Neural cell (in vitro differentiated cells): ENCODE measurements at regions not wholly inside any gene's neighbourhood (a gene's known extent, or its start where the extent isn't known, plus 50 kb on each side); places are given as distances from the start of the nearest gene placed in this dataset.

Experiments
- H2AFZ ChIP-seq: fragments of 200-600, 300-800 bp; sonication (generic), shearing (Covaris generic); 2 replicates; pipeline ENCODE4 v1.6.0; 2014; ENCODE audit warnings: low read depth, mild to moderate bottlenecking, antibody characterized with exemption, low read length, moderate library complexity
- H3F3A ChIP-seq: fragments of 200-600 bp; shearing (Covaris generic); 2 replicates; pipeline ENCODE4 v1.6.1; 2016; ENCODE audit warnings: mild to moderate bottlenecking, moderate library complexity, mixed read lengths, antibody characterized with exemption, low read length; ENCODE audit not compliant: insufficient read depth, poor library complexity, severe bottlenecking
- H3K27ac ChIP-seq: fragments of 200-600, 300-800 bp; sonication (generic), shearing (Covaris generic); 2 replicates; pipeline ENCODE4 v1.5.1; 2014; ENCODE audit warnings: mild to moderate bottlenecking, low read length, moderate library complexity
- H3K27me3 ChIP-seq: fragments of 300-800, 200-600 bp; sonication (generic), shearing (Covaris generic); 2 replicates; pipeline ENCODE4 v1.6.0; 2014; ENCODE audit warnings: mild to moderate bottlenecking, low read depth, low read length, moderate library complexity; ENCODE audit not compliant: insufficient read depth
- H3K36me3 ChIP-seq: fragments of 300-800, 200-600 bp; sonication (generic), shearing (Covaris generic); 2 replicates; pipeline ENCODE4 v1.5.1; 2014; ENCODE audit warnings: mild to moderate bottlenecking, antibody characterized with exemption, low read length, moderate library complexity; ENCODE audit not compliant: insufficient read depth
- H3K4me2 ChIP-seq: fragments of 300-800, 200-600 bp; sonication (generic), shearing (Covaris generic); 2 replicates; pipeline ENCODE4 v1.6.0; 2014; ENCODE audit warnings: mild to moderate bottlenecking, low read length
- H3K4me3 ChIP-seq: fragments of 300-800, 200-600 bp; sonication (generic), shearing (Covaris generic); 2 replicates; pipeline ENCODE4 v1.5.1; 2014; ENCODE audit warnings: mild to moderate bottlenecking, low read length, moderate library complexity
- H3K79me2 ChIP-seq: fragments of 200-600 bp; shearing (Covaris generic); replicated peaks from 2 replicates; pipeline ENCODE4 v1.6.0; 2014; ENCODE audit warnings: mild to moderate bottlenecking, low read length, moderate library complexity; ENCODE audit not compliant: insufficient read depth
- H3K9ac ChIP-seq: fragments of 300-800, 200-600 bp; sonication (generic), shearing (Covaris generic); 2 replicates; pipeline ENCODE4 v1.6.1; 2016; ENCODE audit warnings: mild to moderate bottlenecking, low read length, mixed read lengths
- H3K9me2 ChIP-seq: fragments of 200-600 bp; shearing (Covaris generic); 2 replicates; pipeline ENCODE4 v1.6.1; 2016; ENCODE audit warnings: mild to moderate bottlenecking, low read length, mixed read lengths; ENCODE audit not compliant: insufficient read depth
- H3K9me3 ChIP-seq: fragments of 200-600, 300-800 bp; sonication (generic), shearing (Covaris generic); 2 replicates; pipeline ENCODE4 v1.6.1; 2016; ENCODE audit warnings: mild to moderate bottlenecking, mixed run types, low read length, moderate library complexity, mixed read lengths
- H4K20me1 ChIP-seq: fragments of 200-600 bp; shearing (Covaris generic); 2 replicates; pipeline ENCODE4 v1.6.1; 2016; ENCODE audit warnings: mild to moderate bottlenecking, mixed run types; ENCODE audit not compliant: insufficient read depth
- CTCF ChIP-seq: fragments of 450-650 bp; IDR thresholded peaks from 2 replicates; pipeline ENCODE4 v1.5.1; 2014; ENCODE audit warnings: antibody characterized with exemption, mild to moderate bottlenecking, moderate library complexity; ENCODE audit not compliant: poor library complexity, severe bottlenecking
- EP300 ChIP-seq: fragments of 450-650 bp; conservative IDR thresholded peaks from 2 replicates; pipeline ENCODE4 v1.6.1; 2014; ENCODE audit warnings: antibody characterized with exemption, mild to moderate bottlenecking, moderate library complexity; ENCODE audit not compliant: poor library complexity, severe bottlenecking
- EZH2 ChIP-seq: fragments of 200-600, 300-800 bp; shearing (Covaris generic), sonication (generic); IDR thresholded peaks from 2 replicates; pipeline ENCODE4 v1.6.1; 2014; ENCODE audit warnings: antibody characterized with exemption, low read length, borderline replicate concordance, mild to moderate bottlenecking; ENCODE audit not compliant: insufficient read depth, poor library complexity, severe bottlenecking
- MXI1 ChIP-seq: fragments of 450-650 bp; conservative IDR thresholded peaks from 2 replicates; pipeline ENCODE4 v1.6.1; 2014; ENCODE audit warnings: antibody characterized with exemption, mild to moderate bottlenecking; ENCODE audit not compliant: poor library complexity, severe bottlenecking
- POLR2AphosphoS5 ChIP-seq: IDR thresholded peaks from 2 replicates; pipeline ENCODE4 v1.6.1; 2012
- RAD21 ChIP-seq: fragments of 450-650 bp; conservative IDR thresholded peaks from 2 replicates; pipeline ENCODE4 v1.6.1; 2014; ENCODE audit warnings: antibody characterized with exemption, mild to moderate bottlenecking, moderate library complexity
- REST ChIP-seq: IDR thresholded peaks from 2 replicates; pipeline ENCODE4 v1.6.1; 2012; ENCODE audit warnings: borderline replicate concordance
- SMC3 ChIP-seq: fragments of 450-650 bp; conservative IDR thresholded peaks from 2 replicates; pipeline ENCODE4 v1.6.1; 2014; ENCODE audit warnings: antibody characterized with exemption, mild to moderate bottlenecking, moderate library complexity; ENCODE audit not compliant: poor library complexity
- TAF1 ChIP-seq: IDR thresholded peaks from 2 replicates; pipeline ENCODE4 v1.6.1; 2012; ENCODE audit warnings: low read depth

- no peak overlapping the region for H3K27ac ChIP-seq
- no peak overlapping the region for H2AFZ ChIP-seq
- H3K27me3 ChIP-seq = no peaks in the 10 kb centered on the region
- H3K36me3 ChIP-seq = no peaks in the 10 kb centered on the region
- no peaks in the 10 kb centered on the region for H4K20me1 ChIP-seq
- no peak overlapping the region for H3K9ac ChIP-seq
- H3K4me3 ChIP-seq = no peak overlapping the region
- no peaks in the 10 kb centered on the region for H3K79me2 ChIP-seq
- H3K9me3 ChIP-seq = no peaks in the 10 kb centered on the region
- H3K9me2 ChIP-seq = no peaks in the 10 kb centered on the region
- no peak overlapping the region for H3K4me2 ChIP-seq
- TF ChIP-seq EZH2 (no peak), TAF1 (no peak), RAD21 (no peak), EP300 (no peak), POLR2AphosphoS5 (no peak), REST (no peak), MXI1 (no peak), SMC3 (no peak), CTCF (no peak)
- H3F3A ChIP-seq = no peaks in the 10 kb centered on the region
These were observed 73.2 kb upstream of the MDM1 start for GRCh38 chr12:68405343-68405781.

GRCh38 chr12:68406134-68406576 is 74.0 kb upstream of the MDM1 start:
- Histone ChIP-seq H3K27me3 (no peaks in the 10 kb centered on the region), H4K20me1 (no peaks in the 10 kb centered on the region), H3K79me2 (no peaks in the 10 kb centered on the region), H3K9ac (no peak overlapping the region), H3F3A (no peaks in the 10 kb centered on the region), H2AFZ (no peak overlapping the region), H3K4me3 (no peak overlapping the region), H3K9me3 (no peaks in the 10 kb centered on the region), H3K4me2 (no peak overlapping the region), H3K9me2 (no peaks in the 10 kb centered on the region), H3K36me3 (no peaks in the 10 kb centered on the region), H3K27ac (no peak overlapping the region)
- TF ChIP-seq REST (no peak), MXI1 (no peak), CTCF (no peak), RAD21 (no peak), TAF1 (no peak), SMC3 (no peak), POLR2AphosphoS5 (no peak), EP300 (no peak), EZH2 (no peak)
